ENCODE measurements at regions not wholly inside any gene's neighbourhood (a gene's known extent, or its start where the extent isn't known, plus 50 kb on each side); places are given as distances from the start of the nearest gene placed in this dataset.

DNA sequence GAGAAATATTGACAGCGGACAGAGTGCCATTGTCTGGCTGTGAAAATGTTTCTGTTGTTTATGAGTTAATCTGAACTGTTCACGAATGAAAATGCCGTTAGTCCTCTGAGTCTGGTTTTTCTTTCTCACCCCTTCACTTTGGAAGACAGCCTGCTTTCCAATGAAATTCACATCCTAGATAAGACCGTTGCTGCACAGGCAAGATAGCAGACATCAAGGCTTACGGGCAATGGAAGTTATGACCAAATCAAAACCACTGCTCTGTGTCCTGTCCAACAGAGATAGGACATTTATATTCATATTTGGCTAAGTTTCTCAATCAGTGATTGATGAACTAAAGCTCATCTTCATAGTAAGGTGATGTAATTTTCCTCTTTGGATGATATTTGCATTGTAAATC, 180.0 kb upstream of the DMAC1 start:
- Mint-ChIP-seq H3K27me3 (no peaks in the 10 kb centered on the region), H3K9me3 (no peaks in the 10 kb centered on the region), H3K36me3 (no peaks in the 10 kb centered on the region), H3K4me1 (peaks cover 50 to 75% (median 64%) of the 10 kb centered on the region in 3 donors), H3K27ac (no peak overlapping the region), H3K4me3 (no peak overlapping the region)
- H3K27ac ChIP-seq (ENCODE audit: low read depth, low read length), result no peak overlapping the region
- DNase-seq, result no peak
- H3K4me3 ChIP-seq (ENCODE audit: low read length), result no peak overlapping the region
- no peaks in the 10 kb centered on the region for H3K27me3 ChIP-seq (ENCODE audit: insufficient read depth, low read length, poor library complexity, severe bottlenecking)
- no peaks in the 10 kb centered on the region for H3K9me3 ChIP-seq (ENCODE audit: low read length)
- H3K4me1 ChIP-seq (ENCODE audit: insufficient read depth, low read length), result peaks cover 53% of the 10 kb centered on the region
- ChIA-PET POLR2A (no interaction called here), CTCF (no interaction called here)
- H3K36me3 ChIP-seq (ENCODE audit: insufficient read depth, low read length), result no peaks in the 10 kb centered on the region

DNA sequence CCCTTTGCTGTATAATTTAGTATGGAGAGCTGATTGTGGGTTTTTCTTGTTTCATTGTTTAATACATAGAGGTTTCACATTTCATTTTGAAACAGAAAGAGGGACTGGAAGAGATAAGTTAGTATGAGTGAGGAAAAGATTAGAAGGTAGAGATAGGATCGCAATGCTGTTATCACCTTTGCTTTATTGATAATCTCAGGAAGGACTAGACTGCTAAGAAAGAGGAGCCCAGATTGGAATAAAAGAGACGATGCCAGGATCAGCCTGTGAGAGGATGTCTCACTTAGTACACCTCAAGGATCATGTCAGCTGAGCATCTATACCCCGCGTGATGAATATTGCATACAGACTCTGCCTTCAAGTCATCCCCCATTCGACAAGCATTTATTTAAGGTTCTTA, 178.0 kb upstream of the DMAC1 start:
- peaks cover 50 to 80% (median 70%) of the 10 kb centered on the region in 3 donors for H3K4me1 Mint-ChIP-seq
- no peaks in the 10 kb centered on the region for H3K36me3 ChIP-seq (ENCODE audit: insufficient read depth, low read length)
- H3K27ac ChIP-seq (ENCODE audit: low read depth, low read length), result no peak overlapping the region
- no peaks in the 10 kb centered on the region for H3K9me3 ChIP-seq (ENCODE audit: low read length)
- H3K36me3 Mint-ChIP-seq, result no peaks in the 10 kb centered on the region
- POLR2A ChIA-PET, result no interaction called here
- H3K27me3 ChIP-seq (ENCODE audit: insufficient read depth, low read length, poor library complexity, severe bottlenecking), result no peaks in the 10 kb centered on the region
- H3K9me3 Mint-ChIP-seq, result no peaks in the 10 kb centered on the region
- H3K27me3 Mint-ChIP-seq, result no peaks in the 10 kb centered on the region
- CTCF ChIA-PET, result interaction anchor here (0.9 kb wide), 1 partner anchor 134 kb away, joined by 3 read pairs; no protein-coding TSS in a partner anchor
- no peak overlapping the region for H3K4me3 ChIP-seq (ENCODE audit: low read length)
- H3K4me3 Mint-ChIP-seq, result peak overlapping the region in 2 of 7 donors; percentile 19 to 46
- no peak for DNase-seq
- peak overlapping the region in 7 of 8 donors; percentile 38 to 97 (median 73) for H3K27ac Mint-ChIP-seq
- peaks cover 48% of the 10 kb centered on the region for H3K4me1 ChIP-seq (ENCODE audit: insufficient read depth, low read length)

DNA sequence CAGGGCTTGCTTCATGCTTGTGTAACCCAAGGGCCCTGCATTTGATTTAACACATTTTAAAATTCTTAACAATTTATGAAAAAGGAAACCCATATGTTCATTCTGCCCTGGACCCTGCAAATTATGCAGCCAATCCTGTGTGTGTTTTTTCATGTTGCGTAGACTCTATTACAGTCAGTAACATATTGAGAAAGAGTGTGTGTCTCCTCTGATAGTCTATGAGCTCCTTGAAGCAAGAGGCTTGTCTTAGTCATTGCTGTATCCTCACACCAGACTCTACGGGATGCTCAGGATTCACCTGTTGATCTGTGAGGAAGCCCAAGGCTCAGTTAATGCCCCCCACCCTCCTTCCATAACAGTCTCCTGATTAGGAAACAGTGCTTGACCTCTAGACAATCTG, 177.3 kb upstream of the DMAC1 start:
- Histone ChIP-seq H3K27me3 (ENCODE audit: insufficient read depth, low read length, poor library complexity, severe bottlenecking) (no peaks in the 10 kb centered on the region), H3K27ac (ENCODE audit: low read depth, low read length) (no peak overlapping the region), H3K36me3 (ENCODE audit: insufficient read depth, low read length) (no peaks in the 10 kb centered on the region), H3K4me3 (ENCODE audit: low read length) (peak overlapping the region; percentile 9), H3K4me1 (ENCODE audit: insufficient read depth, low read length) (peaks cover 47% of the 10 kb centered on the region), H3K9me3 (ENCODE audit: low read length) (no peaks in the 10 kb centered on the region)
- Mint-ChIP-seq H3K36me3 (no peaks in the 10 kb centered on the region), H3K4me1 (peaks cover 48 to 79% (median 68%) of the 10 kb centered on the region in 3 donors), H3K27ac (peak overlapping the region; percentile 60 to 97 (median 89)), H3K4me3 (peak overlapping the region; percentile 34 to 80 (median 60)), H3K27me3 (no peaks in the 10 kb centered on the region), H3K9me3 (no peaks in the 10 kb centered on the region)
- no peak for DNase-seq
- POLR2A ChIA-PET, result interaction anchor here (1.0 kb wide), 1 partner anchor 41 kb away, joined by 4 read pairs; no protein-coding TSS in a partner anchor
- CTCF ChIA-PET, result no interaction called here

DNA sequence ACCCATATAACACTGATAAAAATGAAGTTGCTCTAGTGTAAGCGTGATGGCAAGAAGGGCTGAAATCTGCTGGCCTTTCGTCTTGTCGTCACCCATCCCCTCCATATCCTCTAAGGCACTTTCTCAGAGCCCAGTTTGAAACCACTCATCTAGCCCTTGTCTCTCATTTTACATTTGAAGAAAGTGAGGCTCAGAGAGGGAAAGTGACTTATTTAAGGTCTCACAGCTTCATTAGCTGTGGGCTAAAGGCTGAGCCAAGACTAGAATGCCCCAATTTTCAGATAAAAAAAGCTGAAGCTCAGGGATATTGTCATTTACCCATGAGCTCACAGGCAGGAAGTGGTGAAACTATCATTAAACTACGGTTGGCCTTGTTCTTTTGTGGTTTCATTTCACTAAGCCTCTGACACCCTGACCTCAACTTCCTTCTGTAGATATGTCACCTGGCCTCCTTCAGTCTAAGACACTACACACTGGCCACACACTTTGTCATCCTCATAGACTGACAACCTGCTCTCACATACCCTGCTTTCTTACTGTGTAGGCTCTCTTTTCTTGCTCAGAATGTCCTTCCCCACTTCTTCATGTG, 176.7 kb upstream of the DMAC1 start:
- Histone ChIP-seq H3K36me3 (ENCODE audit: insufficient read depth, low read length) (no peaks in the 10 kb centered on the region), H3K4me1 (ENCODE audit: insufficient read depth, low read length) (peaks cover 47% of the 10 kb centered on the region), H3K9me3 (ENCODE audit: low read length) (no peaks in the 10 kb centered on the region), H3K27me3 (ENCODE audit: insufficient read depth, low read length, poor library complexity, severe bottlenecking) (no peaks in the 10 kb centered on the region), H3K27ac (ENCODE audit: low read depth, low read length) (no peak overlapping the region), H3K4me3 (ENCODE audit: low read length) (peak overlapping the region; percentile 9)
- Mint-ChIP-seq H3K36me3 (no peaks in the 10 kb centered on the region), H3K4me3 (peak overlapping the region; percentile 34 to 80 (median 60)), H3K9me3 (no peaks in the 10 kb centered on the region), H3K4me1 (peaks cover 48 to 73% (median 63%) of the 10 kb centered on the region in 3 donors), H3K27ac (peak overlapping the region; percentile 60 to 97 (median 89)), H3K27me3 (no peaks in the 10 kb centered on the region)
- peak; percentile 22 to 89 (median 82) for DNase-seq
- POLR2A ChIA-PET, result interaction anchor here (0.6 to 1.0 kb wide), 2 partner anchors 40 to 177 kb away, joined by 3 to 4 read pairs; no protein-coding TSS in a partner anchor
- CTCF ChIA-PET, result interaction anchor here (1.3 kb wide), 1 partner anchor 40 kb away, joined by 4 read pairs; no protein-coding TSS in a partner anchor

DNA sequence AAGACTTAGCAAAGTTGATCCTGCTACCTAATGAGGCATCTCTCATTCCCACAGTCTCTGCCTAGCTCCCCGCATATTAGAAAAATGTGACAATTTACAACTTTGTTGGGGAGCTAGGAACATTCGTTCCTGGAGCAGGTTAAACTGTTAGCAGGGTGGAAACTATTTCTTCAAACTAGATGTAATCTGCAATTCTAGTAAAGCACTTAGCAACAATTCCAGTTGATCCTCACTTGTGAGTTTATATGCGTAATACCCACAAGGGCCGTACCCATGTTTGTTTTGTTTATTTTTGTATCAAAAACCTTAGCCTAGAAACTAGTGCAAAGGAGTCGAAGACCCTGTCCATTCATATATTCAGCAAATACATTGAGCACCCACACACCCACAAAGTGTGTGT, 175.8 kb upstream of the DMAC1 start:
- Mint-ChIP-seq H3K4me1 (peaks cover 48 to 65% (median 57%) of the 10 kb centered on the region in 3 donors), H3K9me3 (no peaks in the 10 kb centered on the region), H3K27me3 (no peaks in the 10 kb centered on the region), H3K36me3 (no peaks in the 10 kb centered on the region), H3K4me3 (peak overlapping the region in 3 of 7 donors; percentile 57 to 80 (median 60)), H3K27ac (peak overlapping the region in 4 of 8 donors; percentile 60 to 83 (median 74))
- H3K27me3 ChIP-seq (ENCODE audit: insufficient read depth, low read length, poor library complexity, severe bottlenecking), result no peaks in the 10 kb centered on the region
- no peak overlapping the region for H3K27ac ChIP-seq (ENCODE audit: low read depth, low read length)
- ChIA-PET CTCF (interaction anchor here (1.3 kb wide), 1 partner anchor 39 kb away, joined by 4 read pairs; no protein-coding TSS in a partner anchor), POLR2A (no interaction called here)
- H3K9me3 ChIP-seq (ENCODE audit: low read length), result no peaks in the 10 kb centered on the region
- no peaks in the 10 kb centered on the region for H3K36me3 ChIP-seq (ENCODE audit: insufficient read depth, low read length)
- no peak for DNase-seq
- no peak overlapping the region for H3K4me3 ChIP-seq (ENCODE audit: low read length)
- peaks cover 47% of the 10 kb centered on the region for H3K4me1 ChIP-seq (ENCODE audit: insufficient read depth, low read length)

DNA sequence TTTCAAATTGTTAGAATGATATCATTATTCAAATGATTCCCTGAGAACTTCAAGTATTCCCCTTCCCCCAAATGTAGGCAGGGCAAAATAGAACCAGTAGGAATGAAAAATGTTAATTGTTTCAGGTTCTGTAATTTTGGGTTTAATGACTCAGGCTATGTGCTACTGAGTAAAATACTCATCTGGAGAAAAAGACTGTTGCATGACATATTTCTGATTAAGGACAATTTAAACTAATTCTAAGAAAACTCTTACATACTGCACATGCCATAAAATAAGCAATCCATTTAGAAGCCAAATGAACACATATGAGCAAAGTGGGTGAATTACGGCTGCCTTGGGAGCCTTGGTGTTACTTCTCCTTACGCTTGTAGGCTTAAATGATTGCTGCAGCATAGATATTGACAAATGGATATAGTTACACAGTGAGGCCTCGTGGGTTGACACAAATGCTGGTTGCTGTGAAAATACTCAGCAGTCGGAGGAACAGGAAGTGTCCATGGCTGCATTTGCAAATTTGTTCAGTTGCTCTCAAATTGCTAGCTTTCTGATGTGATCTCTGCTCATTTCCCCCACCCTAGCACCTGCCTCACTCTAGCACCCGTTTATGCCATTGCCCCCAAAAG, 174.9 kb upstream of the DMAC1 start:
- no peaks in the 10 kb centered on the region for H3K36me3 Mint-ChIP-seq
- peak in 1 of 5 donors; percentile 15 for DNase-seq
- H3K9me3 ChIP-seq (ENCODE audit: low read length), result no peaks in the 10 kb centered on the region
- H3K36me3 ChIP-seq (ENCODE audit: insufficient read depth, low read length), result no peaks in the 10 kb centered on the region
- POLR2A ChIA-PET, result no interaction called here
- H3K27ac ChIP-seq (ENCODE audit: low read depth, low read length), result no peak overlapping the region
- peaks cover 44 to 61% (median 57%) of the 10 kb centered on the region in 3 donors for H3K4me1 Mint-ChIP-seq
- peaks cover 47% of the 10 kb centered on the region for H3K4me1 ChIP-seq (ENCODE audit: insufficient read depth, low read length)
- peak overlapping the region in 6 of 7 donors; percentile 16 to 80 (median 58) for H3K4me3 Mint-ChIP-seq
- H3K27ac Mint-ChIP-seq, result peak overlapping the region in 7 of 8 donors; percentile 35 to 83 (median 77)
- H3K9me3 Mint-ChIP-seq, result no peaks in the 10 kb centered on the region
- no peak overlapping the region for H3K4me3 ChIP-seq (ENCODE audit: low read length)
- no peaks in the 10 kb centered on the region for H3K27me3 Mint-ChIP-seq
- CTCF ChIA-PET, result no interaction called here
- H3K27me3 ChIP-seq (ENCODE audit: insufficient read depth, low read length, poor library complexity, severe bottlenecking), result no peaks in the 10 kb centered on the region

DNA sequence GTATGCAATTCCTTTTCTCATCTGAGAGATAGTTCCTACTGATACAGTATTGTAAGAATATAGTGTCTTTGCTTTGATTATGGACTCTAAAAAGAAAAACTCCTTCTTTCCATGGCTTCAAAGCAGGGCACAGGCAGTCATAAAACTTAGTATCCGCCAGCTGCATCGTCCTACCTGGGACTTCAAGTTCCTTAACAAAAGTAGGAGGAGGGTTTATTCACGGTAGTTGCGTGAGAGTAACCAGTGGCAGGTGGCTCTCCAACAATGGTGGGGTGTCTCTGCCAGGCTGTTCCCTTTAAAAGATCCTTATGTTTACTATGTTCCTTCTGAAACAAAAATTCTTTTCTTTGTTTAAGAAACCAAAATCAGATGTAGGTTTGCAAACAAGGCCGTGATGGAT, 173.5 kb upstream of the DMAC1 start:
- no peaks in the 10 kb centered on the region for H3K9me3 ChIP-seq (ENCODE audit: low read length)
- no peaks in the 10 kb centered on the region for H3K27me3 ChIP-seq (ENCODE audit: insufficient read depth, low read length, poor library complexity, severe bottlenecking)
- Mint-ChIP-seq H3K4me3 (no peak overlapping the region), H3K27me3 (no peaks in the 10 kb centered on the region), H3K9me3 (no peaks in the 10 kb centered on the region), H3K36me3 (peaks cover 0 to 4% (median 0%) of the 10 kb centered on the region in 3 donors), H3K27ac (no peak overlapping the region), H3K4me1 (peaks cover 40 to 53% (median 51%) of the 10 kb centered on the region in 3 donors)
- ChIA-PET CTCF (no interaction called here), POLR2A (no interaction called here)
- H3K36me3 ChIP-seq (ENCODE audit: insufficient read depth, low read length), result no peaks in the 10 kb centered on the region
- no peak overlapping the region for H3K27ac ChIP-seq (ENCODE audit: low read depth, low read length)
- H3K4me3 ChIP-seq (ENCODE audit: low read length), result no peak overlapping the region
- no peak for DNase-seq
- H3K4me1 ChIP-seq (ENCODE audit: insufficient read depth, low read length), result peaks cover 43% of the 10 kb centered on the region

DNA sequence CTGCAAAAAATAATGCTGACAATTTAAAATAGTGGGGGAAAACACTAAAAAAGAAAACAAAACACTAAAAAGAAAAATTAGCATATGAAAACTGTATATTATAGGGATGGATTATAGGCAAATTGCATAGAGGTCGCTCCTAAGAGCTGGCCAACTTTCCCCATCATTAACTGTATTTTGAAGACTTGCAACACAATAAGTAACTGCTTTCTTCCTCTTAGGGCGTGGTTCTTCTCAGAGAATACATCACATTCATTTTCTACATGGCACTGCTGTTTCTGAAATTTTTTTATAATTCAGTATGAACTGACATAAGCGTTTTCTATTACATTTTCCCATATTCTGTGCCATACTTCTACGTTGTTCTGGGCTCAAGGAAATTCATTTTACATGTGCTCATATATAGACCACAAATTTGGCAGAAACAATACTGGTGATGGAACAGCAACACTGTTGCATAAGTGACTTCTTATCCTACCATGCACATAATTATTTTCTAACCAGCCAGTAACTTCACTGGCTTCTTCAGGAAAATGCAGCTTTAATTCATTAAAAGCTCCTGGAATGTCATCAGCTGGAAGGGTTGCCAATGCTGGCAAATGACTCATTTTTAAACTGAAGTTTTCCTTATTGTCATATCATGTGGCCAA, 171.2 kb upstream of the DMAC1 start:
- no peak overlapping the region for H3K4me3 ChIP-seq (ENCODE audit: low read length)
- peaks cover 32% of the 10 kb centered on the region for H3K4me1 ChIP-seq (ENCODE audit: insufficient read depth, low read length)
- ChIA-PET POLR2A (no interaction called here), CTCF (no interaction called here)
- Mint-ChIP-seq H3K27ac (no peak overlapping the region), H3K27me3 (no peaks in the 10 kb centered on the region), H3K4me3 (no peak overlapping the region), H3K4me1 (peaks cover 28 to 46% (median 42%) of the 10 kb centered on the region in 3 donors), H3K9me3 (no peaks in the 10 kb centered on the region), H3K36me3 (peaks cover 0 to 4% (median 0%) of the 10 kb centered on the region in 3 donors)
- no peaks in the 10 kb centered on the region for H3K27me3 ChIP-seq (ENCODE audit: insufficient read depth, low read length, poor library complexity, severe bottlenecking)
- no peak for DNase-seq
- no peaks in the 10 kb centered on the region for H3K9me3 ChIP-seq (ENCODE audit: low read length)
- H3K36me3 ChIP-seq (ENCODE audit: insufficient read depth, low read length), result no peaks in the 10 kb centered on the region
- H3K27ac ChIP-seq (ENCODE audit: low read depth, low read length), result no peak overlapping the region

Data from CD8-positive, alpha-beta memory T cell (primary cell).